ENCODE measurements at regions not wholly inside any gene's neighbourhood (a gene's known extent, or its start where the extent isn't known, plus 50 kb on each side); places are given as distances from the start of the nearest gene placed in this dataset.

GRCh38 chr2:200222791-200223190, 83.7 kb upstream of the SPATS2L start:
- Histone ChIP-seq H3K27ac (ENCODE audit: low read depth, low read length) (no peak overlapping the region), H3K4me3 (ENCODE audit: low read depth, low read length) (no peak overlapping the region), H3K9me3 (ENCODE audit: control insufficient read depth, insufficient read depth, low read length) (no peaks in the 10 kb centered on the region), H3K27me3 (ENCODE audit: control insufficient read depth, insufficient read depth, low read length) (no peaks in the 10 kb centered on the region)
- POLR2A ChIA-PET: no interaction called here
- CTCF ChIA-PET: no interaction called here
- no peak for TF ChIP-seq CTCF (IDR thresholded peaks at IDR 0.05; ENCODE audit: low read depth, low read length)
- no peak for DNase-seq (ENCODE audit: low read depth, low spot score)

- H3K27me3 ChIP-seq (ENCODE audit: control insufficient read depth, insufficient read depth, low read length): no peaks in the 10 kb centered on the region
- no peak overlapping the region for H3K4me3 ChIP-seq (ENCODE audit: low read depth, low read length)
- H3K9me3 ChIP-seq (ENCODE audit: control insufficient read depth, insufficient read depth, low read length): no peaks in the 10 kb centered on the region
- DNase-seq (ENCODE audit: low read depth, low spot score): no peak
- TF ChIP-seq CTCF (IDR thresholded peaks at IDR 0.05; ENCODE audit: low read depth, low read length): no peak
- ChIA-PET POLR2A (no interaction called here), CTCF (no interaction called here)
- H3K27ac ChIP-seq (ENCODE audit: low read depth, low read length): no peak overlapping the region
These were observed 83.2 kb upstream of the SPATS2L start for GRCh38 chr2:200223205-200223784.

- TF ChIP-seq CTCF (IDR thresholded peaks at IDR 0.05; ENCODE audit: low read depth, low read length): no peak
- no peaks in the 10 kb centered on the region for H3K27me3 ChIP-seq (ENCODE audit: control insufficient read depth, insufficient read depth, low read length)
- no peaks in the 10 kb centered on the region for H3K9me3 ChIP-seq (ENCODE audit: control insufficient read depth, insufficient read depth, low read length)
- DNase-seq (ENCODE audit: low read depth, low spot score): no peak
- no peak overlapping the region for H3K27ac ChIP-seq (ENCODE audit: low read depth, low read length)
- ChIA-PET POLR2A (no interaction called here), CTCF (no interaction called here)
- no peak overlapping the region for H3K4me3 ChIP-seq (ENCODE audit: low read depth, low read length)
These were observed 80.5 kb upstream of the SPATS2L start for GRCh38 chr2:200225951-200226350.

GRCh38 chr2:200226451-200227426, 79.8 kb upstream of the SPATS2L start:
- POLR2A ChIA-PET: no interaction called here
- no peak for DNase-seq (ENCODE audit: low read depth, low spot score)
- CTCF ChIA-PET: no interaction called here

More at GRCh38 chr2:200226451-200227426, 79.8 kb upstream of the SPATS2L start:
- H3K9me3 ChIP-seq (ENCODE audit: control insufficient read depth, insufficient read depth, low read length): no peaks in the 10 kb centered on the region
- no peak overlapping the region for H3K27ac ChIP-seq (ENCODE audit: low read depth, low read length)
- H3K27me3 ChIP-seq (ENCODE audit: control insufficient read depth, insufficient read depth, low read length): no peaks in the 10 kb centered on the region
- H3K4me3 ChIP-seq (ENCODE audit: low read depth, low read length): no peak overlapping the region
- no peak for TF ChIP-seq CTCF (IDR thresholded peaks at IDR 0.05; ENCODE audit: low read depth, low read length)

All from AG04450 (cell line).